ENCODE measurements at regions not wholly inside any gene's neighbourhood (a gene's known extent, or its start where the extent isn't known, plus 50 kb on each side); places are given as distances from the start of the nearest gene placed in this dataset.

DNA sequence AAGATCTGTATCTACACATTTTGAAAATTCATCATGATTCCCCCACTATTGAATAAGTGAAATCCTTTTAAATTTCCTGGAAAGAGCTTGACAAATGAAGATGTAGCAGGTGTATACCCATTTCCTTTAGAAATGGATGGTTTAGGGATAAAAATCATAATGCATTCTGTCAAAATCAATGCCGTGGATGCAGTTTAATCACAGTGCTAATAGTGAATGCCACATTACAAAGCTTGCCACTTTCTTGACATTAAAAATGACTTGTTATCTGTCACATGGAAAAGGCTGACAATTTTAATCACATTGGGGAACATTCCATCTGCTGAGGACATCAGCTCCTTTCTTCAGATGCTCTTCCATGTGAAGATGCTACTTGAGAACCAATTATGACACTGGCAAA is 229.6 kb downstream of the GPAM start:
- FAIRE-seq, result no peak

- FAIRE-seq, result no peak
Observed at GRCh38 chr10:111954386-111954785, 229.2 kb downstream of the GPAM start.

DNA sequence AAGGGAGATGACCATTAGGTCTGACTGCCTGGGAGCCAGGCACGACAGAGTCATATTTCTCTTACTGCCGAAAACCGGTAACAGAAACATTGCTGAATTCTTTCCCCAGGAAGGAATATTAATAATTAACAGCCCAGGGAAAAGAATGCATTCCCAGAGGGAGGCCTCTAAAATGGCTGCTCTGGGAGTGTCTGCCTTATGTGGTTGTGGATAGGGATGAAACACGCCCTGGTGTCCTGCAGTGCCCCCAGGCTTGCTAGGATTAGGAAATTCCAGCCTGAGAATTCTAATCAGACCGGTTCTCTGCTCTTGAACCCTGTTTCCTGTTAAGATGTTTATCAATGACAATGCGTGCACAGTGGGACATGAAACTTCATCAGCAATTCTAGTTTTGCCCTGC is 226.7 kb downstream of the GPAM start:
- no peak for FAIRE-seq

- FAIRE-seq, result no peak
Observed at GRCh38 chr10:111962951-111963350, 220.6 kb downstream of the GPAM start.

DNA sequence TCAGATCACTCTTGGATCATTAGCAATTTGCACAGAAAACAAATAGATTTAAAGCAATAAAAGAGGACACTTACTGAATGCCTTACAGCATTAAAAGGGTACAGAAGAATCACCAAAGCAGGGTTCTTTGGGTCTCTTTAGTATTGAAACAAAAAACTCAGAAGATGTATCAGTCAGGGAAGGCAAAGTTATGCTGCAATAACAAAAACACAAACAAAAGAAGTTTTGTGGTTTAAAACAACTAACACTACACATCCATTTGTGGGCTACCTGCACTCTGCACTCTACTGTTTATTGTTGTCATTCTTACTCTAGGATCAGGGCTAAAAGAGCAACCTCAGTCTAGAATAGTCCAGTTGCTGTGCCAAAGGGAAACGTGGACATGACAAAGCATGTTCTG is 216.4 kb downstream of the GPAM start:
- no peak for FAIRE-seq

DNA sequence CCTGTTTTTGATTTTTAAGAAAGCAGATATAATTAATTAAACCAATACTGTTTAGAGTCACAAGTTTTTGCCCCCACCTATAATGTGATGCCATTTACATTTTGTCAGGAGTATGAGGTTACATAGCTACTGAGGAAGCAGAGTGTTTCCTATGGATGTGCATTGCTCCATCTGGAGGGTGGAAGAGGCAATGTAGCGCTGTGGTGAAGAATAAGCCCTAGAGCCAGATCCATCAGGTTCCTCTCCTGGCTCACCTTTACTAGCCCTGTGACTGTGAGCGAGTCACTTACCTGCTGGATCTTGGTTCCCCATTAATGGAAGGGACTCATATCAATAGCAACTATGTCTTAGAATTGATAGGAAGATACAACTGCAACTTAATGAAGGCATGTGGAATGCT is 216.0 kb downstream of the GPAM start:
- no peak for FAIRE-seq

GRCh38 chr10:111968647-111969046 is 214.9 kb downstream of the GPAM start:
- no peak for FAIRE-seq

- no peak for FAIRE-seq
Observed at GRCh38 chr10:111970111-111970510, 213.5 kb downstream of the GPAM start.

DNA sequence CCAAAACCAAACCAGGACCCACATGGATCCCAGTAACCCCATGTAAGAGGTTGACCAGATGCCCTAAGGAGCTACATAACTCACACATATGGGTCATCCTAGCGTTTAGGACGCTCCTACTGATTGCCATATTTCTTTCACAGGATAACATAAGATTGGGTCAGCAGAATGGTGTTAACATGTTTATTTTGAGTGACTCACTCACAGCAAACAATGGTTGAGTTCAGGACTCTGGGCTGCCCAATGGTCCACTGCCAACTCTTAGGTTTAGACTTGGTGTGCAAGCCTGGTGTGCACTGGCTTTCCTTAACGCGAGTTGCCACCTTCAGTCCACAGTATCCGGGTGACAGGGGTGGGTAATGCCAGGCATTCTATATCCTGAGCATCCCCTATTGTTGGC is 211.5 kb downstream of the GPAM start:
- no peak for FAIRE-seq

GRCh38 chr10:111973306-111973705 is 210.3 kb downstream of the GPAM start:
- FAIRE-seq, result no peak

DNA sequence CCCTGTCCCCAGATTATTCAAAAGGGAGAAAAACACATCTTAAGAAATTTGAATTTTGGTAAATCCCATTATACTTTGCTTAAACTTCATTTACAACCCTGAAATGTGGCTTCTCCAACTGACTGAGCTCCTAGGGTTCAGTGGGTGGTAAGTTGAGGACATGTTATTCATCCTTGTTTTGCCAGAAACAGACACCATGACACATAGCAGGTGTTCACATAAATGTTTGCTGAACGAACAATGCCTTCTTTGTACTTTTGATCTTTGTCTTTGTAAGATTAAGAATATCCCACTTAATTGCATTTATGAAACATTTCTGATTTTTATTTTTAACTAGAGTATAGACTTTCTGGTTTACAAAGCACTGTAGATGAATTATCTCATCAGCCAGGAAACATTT is 209.7 kb downstream of the GPAM start:
- no peak for FAIRE-seq

DNA sequence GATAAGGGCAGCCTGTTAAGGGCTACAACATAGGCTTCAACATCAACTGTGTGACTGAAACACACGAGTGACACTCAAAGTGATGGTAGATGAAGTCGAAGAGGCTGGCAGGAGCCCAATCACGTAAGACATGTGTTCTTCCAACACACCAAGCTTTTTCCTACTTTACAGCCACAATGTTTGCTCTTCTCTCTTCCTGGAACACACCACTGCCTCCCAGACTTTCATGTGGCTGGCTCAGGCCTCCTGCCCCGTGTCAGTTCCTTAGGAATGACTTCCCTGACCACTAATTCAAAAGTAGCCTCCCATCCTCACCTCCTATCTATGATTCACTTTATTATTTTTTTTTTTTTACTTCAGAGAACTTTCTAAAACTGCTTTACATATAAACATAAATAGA is 209.2 kb downstream of the GPAM start:
- no peak for FAIRE-seq

DNA sequence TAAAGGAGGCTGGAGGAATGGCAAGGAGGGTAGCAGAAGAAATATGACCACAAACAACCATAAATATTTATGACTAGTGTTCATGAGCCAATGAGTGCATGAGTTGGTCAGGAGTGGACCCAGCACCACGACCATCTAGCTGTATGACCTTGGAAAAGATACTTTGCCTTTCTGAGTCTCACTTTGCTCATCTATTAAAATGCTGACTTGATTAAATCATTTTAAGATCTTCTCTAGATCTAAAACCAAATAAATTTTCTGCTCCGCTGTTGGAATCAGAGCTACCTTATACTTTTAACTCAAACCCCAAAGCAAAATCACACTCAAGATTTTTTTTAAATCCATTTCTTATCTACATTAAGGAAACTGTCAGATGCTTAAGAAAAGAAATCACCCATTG is 207.0 kb downstream of the GPAM start:
- no peak for FAIRE-seq

- FAIRE-seq, result no peak
Observed at GRCh38 chr10:111984057-111984456, 199.5 kb downstream of the GPAM start.

DNA sequence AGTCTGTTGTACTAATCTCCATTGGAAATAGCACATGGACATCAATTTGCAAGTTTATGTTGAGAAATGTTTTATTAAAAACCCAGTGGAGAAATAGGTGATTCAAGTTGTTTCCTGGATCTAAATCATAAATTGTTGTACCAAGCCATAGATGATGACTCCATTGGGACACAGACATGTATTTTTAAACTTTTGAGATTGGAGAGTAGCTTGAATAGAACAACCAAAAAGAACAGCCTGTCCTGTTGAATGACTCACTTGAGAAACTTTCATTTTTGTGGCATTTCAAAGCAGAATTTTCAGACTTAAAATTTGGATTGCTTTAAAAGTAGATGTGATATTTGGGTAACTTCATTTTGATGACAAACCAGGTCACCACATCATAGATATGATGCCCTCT is 197.5 kb downstream of the GPAM start:
- no peak for FAIRE-seq

DNA sequence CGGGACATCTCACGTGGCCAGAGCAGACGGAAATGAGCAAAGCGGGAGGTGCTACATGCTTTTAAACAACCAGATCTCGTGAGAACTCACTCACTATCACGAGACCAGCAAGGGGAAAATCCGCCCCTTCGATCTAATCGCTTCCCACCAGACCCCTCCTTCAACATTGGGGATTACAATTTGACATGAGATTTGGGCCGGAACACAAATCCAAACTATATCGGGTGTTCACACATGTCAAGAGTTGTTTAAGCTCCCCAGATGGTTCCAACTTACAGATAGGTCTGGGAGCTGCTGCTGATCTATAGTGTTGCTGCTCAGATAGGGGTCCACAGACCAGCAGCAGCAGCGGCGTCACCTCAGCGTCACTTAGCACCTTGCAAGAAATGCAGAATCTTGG is 194.9 kb downstream of the GPAM start:
- no peak for FAIRE-seq

DNA sequence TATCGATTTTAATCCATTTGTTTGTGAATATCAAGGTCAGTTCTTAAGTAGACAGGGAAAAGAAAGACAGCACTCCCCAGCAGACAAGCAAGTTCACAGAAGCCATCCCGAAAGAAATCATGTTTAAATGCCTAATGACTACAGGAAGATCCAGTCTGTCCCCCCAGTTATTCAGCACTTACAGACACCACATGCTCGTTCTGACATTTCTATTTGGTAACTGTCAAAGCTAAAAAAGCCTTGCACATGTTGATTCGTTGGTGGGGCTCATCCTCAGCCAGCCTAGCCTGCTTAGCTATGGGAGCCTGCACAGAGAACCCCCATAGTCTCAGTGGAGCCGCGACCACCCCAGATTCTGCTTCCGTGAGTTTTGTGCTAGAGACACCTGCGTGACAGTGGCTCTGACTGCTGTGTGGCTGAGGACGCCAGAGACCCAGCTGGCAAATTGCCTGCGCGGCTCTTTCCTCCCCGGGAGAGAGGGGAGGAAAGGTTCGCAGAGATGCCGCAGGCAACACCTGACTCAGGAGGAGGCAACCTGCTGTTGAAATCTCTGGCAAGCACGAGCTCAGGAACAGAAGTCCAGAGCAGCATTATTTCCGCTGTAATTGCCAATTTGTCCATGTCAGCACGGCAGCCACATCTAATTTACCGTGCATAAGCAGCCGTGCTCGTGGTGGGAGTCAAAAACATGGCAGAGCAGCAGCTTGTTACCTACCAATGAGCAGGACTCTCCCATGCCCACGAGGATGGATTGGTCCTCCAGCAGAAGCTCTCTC is 194.2 kb downstream of the GPAM start:
- FAIRE-seq, result no peak

DNA sequence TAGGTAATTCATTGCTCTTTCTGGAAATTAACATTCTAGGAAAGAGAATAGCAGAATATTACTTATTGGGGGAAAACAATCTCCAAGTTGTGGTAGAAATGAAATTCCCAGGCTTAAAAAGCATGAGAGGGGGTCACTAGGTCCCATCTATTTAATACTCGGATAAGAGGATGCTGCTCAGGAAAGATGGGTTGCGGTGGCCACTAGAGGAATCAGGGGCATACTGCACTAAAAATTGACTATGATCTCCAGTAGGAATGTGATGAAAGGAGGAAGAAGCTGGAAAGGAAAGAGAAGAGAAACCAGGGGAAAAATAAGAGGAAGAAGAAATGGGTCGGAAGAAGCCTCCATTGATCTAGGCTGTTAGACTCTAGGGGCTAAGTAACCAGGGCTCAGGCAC is 192.8 kb downstream of the GPAM start:
- FAIRE-seq, result no peak

- no peak for FAIRE-seq
Observed at GRCh38 chr10:111993321-111993720, 190.2 kb downstream of the GPAM start.

DNA sequence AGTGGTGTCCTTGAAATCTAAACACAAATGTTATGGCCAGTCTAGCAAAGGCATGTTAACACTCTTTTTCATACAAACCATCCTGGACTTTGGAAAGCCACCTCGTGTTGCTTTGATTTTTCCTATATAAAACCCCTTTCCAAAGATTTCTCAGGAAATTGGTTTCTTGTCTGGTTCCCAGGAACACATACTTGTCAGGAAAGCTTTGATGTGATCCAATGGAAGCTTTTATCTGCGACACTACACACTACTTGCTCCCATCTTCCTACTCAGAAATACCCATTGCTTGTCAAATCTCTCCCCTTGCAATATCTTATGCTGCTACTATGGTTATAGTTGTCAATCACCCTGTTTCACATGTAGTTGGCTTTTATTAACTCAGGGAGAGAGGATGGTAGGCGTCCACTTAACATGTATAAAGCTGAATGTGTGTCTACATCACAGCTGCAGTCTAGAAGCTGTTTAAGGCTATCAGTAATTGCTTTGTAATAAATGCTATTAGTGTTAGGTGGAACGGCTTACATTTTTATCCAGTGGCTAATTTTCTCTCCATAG is 189.6 kb downstream of the GPAM start:
- FAIRE-seq, result no peak

DNA sequence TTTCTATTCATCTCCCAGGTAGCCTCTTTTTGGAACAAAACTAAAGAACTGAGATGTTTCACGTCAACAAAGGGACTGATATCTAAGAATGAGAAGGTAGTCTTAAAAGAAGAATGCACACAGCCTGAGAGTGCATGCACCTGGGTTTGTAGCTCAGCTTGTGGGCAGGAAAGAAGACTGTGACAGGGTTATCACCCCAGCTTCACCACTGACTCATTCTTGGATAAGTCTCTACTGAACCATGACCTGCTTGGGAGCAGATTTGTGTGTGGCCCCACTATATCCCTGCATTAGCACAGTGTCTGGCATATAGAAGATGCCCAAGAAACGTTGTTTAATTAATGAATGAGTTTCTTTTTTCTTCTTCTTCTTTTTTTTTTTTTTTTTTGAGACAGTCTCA is 187.5 kb downstream of the GPAM start:
- no peak for FAIRE-seq

- no peak for FAIRE-seq
Observed at GRCh38 chr10:111998728-111999127, 184.8 kb downstream of the GPAM start.

DNA sequence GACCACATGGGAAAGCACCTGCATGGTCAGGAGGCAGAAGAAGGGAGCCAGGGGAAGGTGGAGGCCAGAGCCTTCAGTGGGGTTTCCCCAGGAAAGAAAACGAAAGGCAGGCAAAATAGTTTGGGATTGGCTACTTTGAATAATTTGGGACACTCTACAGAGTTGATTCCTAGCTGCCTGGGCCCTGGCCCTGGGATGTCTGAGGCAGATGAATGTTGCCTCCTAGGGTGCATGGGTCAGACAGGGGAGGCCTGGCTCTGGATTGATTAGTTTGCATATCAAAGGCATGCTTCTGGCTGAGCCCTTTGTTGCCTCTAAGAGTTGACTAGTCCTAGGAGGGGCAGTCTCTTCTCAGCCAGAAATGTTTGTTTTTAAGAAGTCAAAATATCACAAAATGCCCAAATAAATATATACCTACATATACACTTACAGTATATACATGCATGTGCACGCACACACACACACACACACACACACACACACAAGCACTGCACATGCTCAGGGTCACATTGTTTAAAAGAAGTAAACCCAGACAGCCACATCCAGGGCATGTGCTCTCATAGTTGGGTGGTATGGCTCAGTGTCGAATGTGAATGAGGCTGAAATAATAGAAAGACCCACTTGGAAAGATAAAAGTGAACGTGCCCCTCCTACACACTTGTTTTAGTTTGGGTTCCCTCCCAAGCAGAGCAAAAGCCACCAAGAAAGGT is 184.2 kb downstream of the GPAM start:
- no peak for FAIRE-seq

DNA sequence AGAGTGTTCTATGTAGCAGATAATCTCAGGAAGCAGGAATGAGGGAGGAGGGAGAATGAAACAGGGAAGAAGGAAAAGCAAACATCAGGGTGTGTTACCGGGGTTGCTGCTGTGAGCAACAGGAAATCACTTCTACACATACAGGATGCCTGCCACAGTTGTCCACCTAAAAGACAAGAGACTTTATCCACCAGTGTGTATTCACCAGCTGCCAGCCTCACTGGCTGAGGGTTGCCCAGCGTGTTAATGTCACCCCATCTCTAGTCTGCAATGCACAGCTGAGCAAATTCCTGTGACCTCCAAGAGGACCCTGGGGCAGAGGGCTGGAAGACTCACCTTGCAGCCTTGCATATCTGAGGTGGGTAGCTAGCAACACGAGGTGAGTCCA is 183.7 kb downstream of the GPAM start:
- FAIRE-seq, result no peak

All from endometrium (tissue), 2 donors.